ENCODE measurements at regions not wholly inside any gene's neighbourhood (a gene's known extent, or its start where the extent isn't known, plus 50 kb on each side); places are given as distances from the start of the nearest gene placed in this dataset.

DNA sequence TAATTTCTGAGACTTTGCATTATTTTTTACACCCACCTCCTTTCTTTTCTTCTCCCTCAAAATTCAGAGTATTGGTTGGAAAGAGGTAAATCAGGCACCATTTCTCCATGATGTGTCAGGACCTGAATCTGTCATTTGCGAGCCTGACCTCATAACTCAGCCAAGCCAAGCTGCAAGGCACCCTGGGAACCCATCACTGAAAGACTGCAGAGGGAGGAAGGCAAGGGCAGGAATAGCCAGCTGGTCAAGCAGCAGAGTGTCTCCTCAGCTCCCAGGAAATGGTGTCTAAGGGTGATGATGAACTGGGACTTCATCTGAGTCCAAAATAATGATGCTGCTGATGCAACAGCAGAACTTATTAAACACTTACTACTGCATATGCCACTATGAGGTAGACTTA, 556.6 kb downstream of the OMA1 start:
- TF ChIP-seq, protein P1, sequence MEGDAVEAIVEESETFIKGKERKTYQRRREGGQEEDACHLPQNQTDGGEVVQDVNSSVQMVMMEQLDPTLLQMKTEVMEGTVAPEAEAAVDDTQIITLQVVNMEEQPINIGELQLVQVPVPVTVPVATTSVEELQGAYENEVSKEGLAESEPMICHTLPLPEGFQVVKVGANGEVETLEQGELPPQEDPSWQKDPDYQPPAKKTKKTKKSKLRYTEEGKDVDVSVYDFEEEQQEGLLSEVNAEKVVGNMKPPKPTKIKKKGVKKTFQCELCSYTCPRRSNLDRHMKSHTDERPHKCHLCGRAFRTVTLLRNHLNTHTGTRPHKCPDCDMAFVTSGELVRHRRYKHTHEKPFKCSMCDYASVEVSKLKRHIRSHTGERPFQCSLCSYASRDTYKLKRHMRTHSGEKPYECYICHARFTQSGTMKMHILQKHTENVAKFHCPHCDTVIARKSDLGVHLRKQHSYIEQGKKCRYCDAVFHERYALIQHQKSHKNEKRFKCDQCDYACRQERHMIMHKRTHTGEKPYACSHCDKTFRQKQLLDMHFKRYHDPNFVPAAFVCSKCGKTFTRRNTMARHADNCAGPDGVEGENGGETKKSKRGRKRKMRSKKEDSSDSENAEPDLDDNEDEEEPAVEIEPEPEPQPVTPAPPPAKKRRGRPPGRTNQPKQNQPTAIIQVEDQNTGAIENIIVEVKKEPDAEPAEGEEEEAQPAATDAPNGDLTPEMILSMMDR (IDR thresholded peaks at IDR 0.05) = no peak
- no peak for TF ChIP-seq EZH2 (IDR thresholded peaks at IDR 0.05; ENCODE audit: borderline replicate concordance, insufficient read depth, low read depth, low read length, poor library complexity, severe bottlenecking)
